AG04449 (cell line): ENCODE measurements at regions not wholly inside any gene's neighbourhood (a gene's known extent, or its start where the extent isn't known, plus 50 kb on each side); places are given as distances from the start of the nearest gene placed in this dataset.

ENCODE experiments used
- CTCF ChIA-PET: fragments of 350-600 bp; formaldehyde crosslinking; extraction: SDS; loops from one replicate; lab custom pipeline; 2021; ENCODE audit warnings: antibody characterized with exemption; lab: Yijun Ruan, JAX
- POLR2A ChIA-PET: fragments of 400-600, 350-600 bp; formaldehyde crosslinking; extraction: SDS; loops from one replicate; lab custom pipeline; 2020; ENCODE audit warnings: antibody characterized with exemption, inconsistent platforms; lab: Yijun Ruan, JAX
- DNase-seq: peaks from one replicate; pipeline ENCODE4 v3.0.0-alpha.2; 2010; ENCODE audit warnings: low read depth, low spot score
- H3K4me3 ChIP-seq: 2 replicates; pipeline ENCODE4 v1.5.1; 2011; ENCODE audit warnings: low read depth, mild to moderate bottlenecking, control low read depth, low read length
- TF ChIP-seq, protein P1 (sequence below): IDR thresholded peaks from one replicate; pipeline ENCODE4 v1.5.1; 2011; ENCODE audit warnings: mild to moderate bottlenecking, moderate library complexity, low read length, control low read depth, inconsistent platforms; ENCODE audit not compliant: insufficient read depth; ENCODE audit errors: missing control alignments

GRCh38 chr11:19441288-19441687 lies 200.5 kb upstream of the E2F8 start:
- ChIA-PET POLR2A (no interaction called here), CTCF (no interaction called here)
- TF ChIP-seq, protein P1, sequence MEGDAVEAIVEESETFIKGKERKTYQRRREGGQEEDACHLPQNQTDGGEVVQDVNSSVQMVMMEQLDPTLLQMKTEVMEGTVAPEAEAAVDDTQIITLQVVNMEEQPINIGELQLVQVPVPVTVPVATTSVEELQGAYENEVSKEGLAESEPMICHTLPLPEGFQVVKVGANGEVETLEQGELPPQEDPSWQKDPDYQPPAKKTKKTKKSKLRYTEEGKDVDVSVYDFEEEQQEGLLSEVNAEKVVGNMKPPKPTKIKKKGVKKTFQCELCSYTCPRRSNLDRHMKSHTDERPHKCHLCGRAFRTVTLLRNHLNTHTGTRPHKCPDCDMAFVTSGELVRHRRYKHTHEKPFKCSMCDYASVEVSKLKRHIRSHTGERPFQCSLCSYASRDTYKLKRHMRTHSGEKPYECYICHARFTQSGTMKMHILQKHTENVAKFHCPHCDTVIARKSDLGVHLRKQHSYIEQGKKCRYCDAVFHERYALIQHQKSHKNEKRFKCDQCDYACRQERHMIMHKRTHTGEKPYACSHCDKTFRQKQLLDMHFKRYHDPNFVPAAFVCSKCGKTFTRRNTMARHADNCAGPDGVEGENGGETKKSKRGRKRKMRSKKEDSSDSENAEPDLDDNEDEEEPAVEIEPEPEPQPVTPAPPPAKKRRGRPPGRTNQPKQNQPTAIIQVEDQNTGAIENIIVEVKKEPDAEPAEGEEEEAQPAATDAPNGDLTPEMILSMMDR, result no peak
- no peak overlapping the region for H3K4me3 ChIP-seq
- DNase-seq, result no peak

GRCh38 chr11:19437760-19438159 lies 197.0 kb upstream of the E2F8 start:
- ChIA-PET CTCF (interaction anchor here (1.0 kb wide), 2 partner anchors 112 to 469 kb away, joined by 3 to 4 read pairs; no protein-coding TSS in a partner anchor), POLR2A (no interaction called here)
- no peak overlapping the region for H3K4me3 ChIP-seq
- TF ChIP-seq, protein P1, result no peak
- DNase-seq, result peak; percentile 50

GRCh38 chr11:19436932-19437331 lies 196.2 kb upstream of the E2F8 start:
- DNase-seq, result no peak
- TF ChIP-seq, protein P1, result no peak
- CTCF ChIA-PET, result interaction anchor here (1.0 kb wide), 2 partner anchors 111 to 469 kb away, joined by 3 to 4 read pairs; no protein-coding TSS in a partner anchor
- H3K4me3 ChIP-seq, result no peak overlapping the region
- POLR2A ChIA-PET, result no interaction called here

DNA sequence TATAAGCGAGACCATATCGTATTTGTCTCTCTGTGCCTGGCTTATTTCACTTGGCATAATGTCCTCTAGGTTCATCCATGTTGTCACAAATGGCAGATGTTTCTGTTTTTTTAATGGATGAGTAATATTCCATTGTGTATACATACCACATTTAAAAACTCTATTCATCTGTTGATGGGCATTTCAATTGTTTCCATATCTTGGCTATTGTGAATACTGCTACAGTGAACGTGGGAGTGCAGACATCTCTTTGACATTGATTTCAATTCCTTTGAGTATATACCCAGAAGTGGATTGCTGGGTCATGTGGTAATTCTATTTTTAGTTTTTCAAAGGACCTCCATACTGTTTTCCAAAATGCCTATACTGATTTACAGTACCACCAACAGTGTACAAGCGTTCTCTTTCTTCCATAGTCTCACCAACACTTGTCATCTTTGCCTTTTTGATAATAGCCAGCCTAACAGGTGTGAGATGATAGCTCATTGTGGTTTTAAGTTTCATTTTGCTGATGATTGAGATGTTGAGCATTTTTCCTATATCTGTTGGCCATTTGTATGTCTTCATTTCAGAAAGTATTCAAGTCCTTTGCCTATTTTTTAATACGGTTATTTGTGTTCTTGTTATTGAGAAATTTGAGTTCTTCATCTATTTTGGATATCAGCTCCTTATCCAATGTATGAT lies 194.7 kb upstream of the E2F8 start:
- H3K4me3 ChIP-seq, result no peak overlapping the region
- TF ChIP-seq, protein P1, result no peak
- no peak for DNase-seq
- ChIA-PET POLR2A (interaction anchor here (0.6 kb wide), 1 partner anchor 182 kb away, joined by 5 read pairs; no protein-coding TSS in a partner anchor), CTCF (interaction anchor here (1.3 kb wide), 1 partner anchor 42 kb away, joined by 3 read pairs; no protein-coding TSS in a partner anchor)

- H3K4me3 ChIP-seq, result no peak overlapping the region
- TF ChIP-seq, protein P1, result no peak
- ChIA-PET CTCF (interaction anchor here (1.3 kb wide), 1 partner anchor 40 kb away, joined by 3 read pairs; no protein-coding TSS in a partner anchor), POLR2A (no interaction called here)
- DNase-seq, result no peak
These were observed 193.0 kb upstream of the E2F8 start for GRCh38 chr11:19433791-19434190.

- CTCF ChIA-PET, result no interaction called here
- DNase-seq, result no peak
These were observed 192.6 kb upstream of the E2F8 start for GRCh38 chr11:19433367-19433766.

More at GRCh38 chr11:19433367-19433766, 192.6 kb upstream of the E2F8 start:
- TF ChIP-seq, protein P1, result no peak
- no peak overlapping the region for H3K4me3 ChIP-seq
- POLR2A ChIA-PET, result interaction anchor here (1.4 kb wide), 1 partner anchor 10 kb away, joined by 5 read pairs; no protein-coding TSS in a partner anchor
